IMR-90 (cell line): ENCODE measurements at regions not wholly inside any gene's neighbourhood (a gene's known extent, or its start where the extent isn't known, plus 50 kb on each side); places are given as distances from the start of the nearest gene placed in this dataset.

Source experiments
- ATAC-seq: fragments of 200-7000 bp; cut with Tn5 transposase; 2 replicates; pipeline ENCODE4 v1.9.1; 2020; ENCODE audit warnings: low read depth, mild to moderate bottlenecking, moderate library complexity
- BruUV-seq: library from RNA; stranded (reverse); fragments of 400-500 nt; replicated peaks from 2 replicates; lab custom pipeline; 2021; lab: Mats Ljungman, UMichigan
- CTCF ChIA-PET: fragments of 300-600 bp; formaldehyde crosslinking; extraction: SDS; loops from one replicate; lab custom pipeline; 2021; ENCODE audit warnings: antibody characterized with exemption; lab: Yijun Ruan, JAX
- POLR2A ChIA-PET: fragments of 300-600 bp; sonication (Branson Sonifier 250); formaldehyde crosslinking; loops from one replicate; lab custom pipeline; 2022; ENCODE audit warnings: antibody characterized with exemption; ENCODE audit not compliant: unreplicated experiment; lab: Charles Lee
- DNase-seq: peaks from one replicate; pipeline ENCODE4 v3.0.0; 2013
- H2AFZ ChIP-seq: replicated peaks from 2 replicates; pipeline ENCODE3; 2013; ENCODE audit warnings: low read length, mild to moderate bottlenecking; ENCODE audit not compliant: poor library complexity
- H2AK5ac ChIP-seq: 2 replicates; pipeline ENCODE4 v1.6.1; 2013; ENCODE audit warnings: low read depth, low read length, inconsistent platforms
- H2AK9ac ChIP-seq: replicated peaks from 2 replicates; pipeline ENCODE3; 2013; ENCODE audit warnings: mild to moderate bottlenecking, low read depth, low read length, moderate library complexity; ENCODE audit not compliant: poor library complexity
- H2BK120ac ChIP-seq: 2 replicates; pipeline ENCODE4 v1.6.1; 2013; ENCODE audit warnings: low read depth, low read length, inconsistent platforms
- H2BK15ac ChIP-seq: 3 replicates; pipeline ENCODE4 v1.6.1; 2013; ENCODE audit warnings: low read depth, low read length, inconsistent platforms
- H2BK20ac ChIP-seq: 2 replicates; pipeline ENCODE4 v1.6.1; 2013; ENCODE audit warnings: low read depth, mild to moderate bottlenecking, inconsistent platforms, low read length, moderate library complexity
- H2BK5ac ChIP-seq: 2 replicates; pipeline ENCODE4 v1.6.1; 2013; ENCODE audit warnings: mild to moderate bottlenecking, low read depth, low read length, inconsistent platforms; ENCODE audit not compliant: poor library complexity, severe bottlenecking
- H3K14ac ChIP-seq: replicated peaks from 2 replicates; pipeline ENCODE4 v1.6.1; 2013; ENCODE audit warnings: low read depth, low read length, inconsistent platforms
- H3K18ac ChIP-seq: 2 replicates; pipeline ENCODE4 v1.6.1; 2013; ENCODE audit warnings: low read depth, low read length, control low read depth
- H3K23ac ChIP-seq: 2 replicates; pipeline ENCODE4 v1.6.1; 2013; ENCODE audit warnings: low read depth, low read length, inconsistent platforms
- H3K27ac ChIP-seq: 2 replicates; pipeline ENCODE4 v1.5.1; 2013; ENCODE audit warnings: mild to moderate bottlenecking, control low read depth, low read length; ENCODE audit not compliant: insufficient read depth
- H3K27me3 ChIP-seq: 2 replicates; pipeline ENCODE4 v1.6.1; 2013; ENCODE audit warnings: low read length; ENCODE audit not compliant: control insufficient read depth, insufficient read depth
- H3K36me3 ChIP-seq: 2 replicates; pipeline ENCODE4 v1.6.1; 2013; ENCODE audit warnings: low read length, mixed read lengths; ENCODE audit not compliant: control insufficient read depth, insufficient read depth
- H3K4ac ChIP-seq: 2 replicates; pipeline ENCODE4 v1.6.1; 2013; ENCODE audit warnings: low read depth, low read length, inconsistent platforms
- H3K4me1 ChIP-seq: 2 replicates; pipeline ENCODE4 v1.6.1; 2013; ENCODE audit warnings: low read length, mixed read lengths; ENCODE audit not compliant: control insufficient read depth, insufficient read depth
- H3K4me2 ChIP-seq: 2 replicates; pipeline ENCODE4 v1.6.1; 2013; ENCODE audit warnings: low read depth, mild to moderate bottlenecking, control low read depth, low read length, moderate library complexity
- H3K4me3 ChIP-seq: 2 replicates; pipeline ENCODE4 v1.5.1; 2013; ENCODE audit warnings: low read depth, mild to moderate bottlenecking, control low read depth, low read length, moderate library complexity; ENCODE audit not compliant: insufficient read depth
- H3K56ac ChIP-seq: 2 replicates; pipeline ENCODE4 v1.6.1; 2013; ENCODE audit warnings: low read length, inconsistent platforms; ENCODE audit not compliant: insufficient read depth; ENCODE audit errors: extremely low read depth
- H3K79me1 ChIP-seq, 2 experiments: 2 replicates each; pipeline ENCODE4 v1.6.1; 2013; ENCODE audit warnings: low read length in 2 of 2, inconsistent platforms in 1 of 2, low read depth in 1 of 2
- H3K9ac ChIP-seq: 2 replicates; pipeline ENCODE4 v1.6.1; 2013; ENCODE audit warnings: low read depth, low read length, control low read depth
- H3K9me1 ChIP-seq: 2 replicates; pipeline ENCODE4 v1.6.1; 2013; ENCODE audit warnings: low read length, inconsistent platforms; ENCODE audit not compliant: insufficient read depth
- H3K9me3 ChIP-seq: 2 replicates; pipeline ENCODE4 v1.6.1; 2013; ENCODE audit warnings: low read length; ENCODE audit not compliant: control insufficient read depth, insufficient read depth
- H4K20me1 ChIP-seq: 2 replicates; pipeline ENCODE4 v1.6.1; 2013; ENCODE audit warnings: low read length, inconsistent platforms; ENCODE audit not compliant: insufficient read depth
- H4K5ac ChIP-seq: 2 replicates; pipeline ENCODE4 v1.6.1; 2013; ENCODE audit warnings: mild to moderate bottlenecking, low read depth, low read length, control low read depth
- H4K8ac ChIP-seq, 2 experiments: 2 replicates each; pipeline ENCODE4 v1.6.1; 2013; ENCODE audit warnings: low read depth in 2 of 2, low read length in 2 of 2, control low read depth in 1 of 2, inconsistent platforms in 1 of 2
- H4K91ac ChIP-seq: 2 replicates; pipeline ENCODE4 v1.6.1; 2013; ENCODE audit warnings: low read depth, low read length, inconsistent platforms; ENCODE audit not compliant: insufficient read depth
- FOS ChIP-seq: fragments of 150-350 bp; IDR thresholded peaks from 2 replicates; pipeline ENCODE4 v1.6.1; 2016; ENCODE audit warnings: low read depth, low read length
- MAZ ChIP-seq: IDR thresholded peaks from 2 replicates; pipeline ENCODE4 v1.6.1; 2012; ENCODE audit warnings: low read depth, mild to moderate bottlenecking, low read length, improper control_type of control experiment, moderate library complexity, borderline replicate concordance
- NFE2L2 ChIP-seq: fragments of 150-350 bp; IDR thresholded peaks from 2 replicates; pipeline ENCODE4 v1.6.1; 2016; ENCODE audit warnings: low read depth, mild to moderate bottlenecking, low read length
- POLR2A ChIP-seq: IDR thresholded peaks from 2 replicates; pipeline ENCODE4 v1.6.1; 2012; ENCODE audit warnings: mild to moderate bottlenecking, low read depth, low read length
- RFX5 ChIP-seq: IDR thresholded peaks from 2 replicates; pipeline ENCODE4 v1.8.0; 2012; ENCODE audit warnings: low read depth, mild to moderate bottlenecking, low read length, moderate library complexity
- WGBS, 2 experiments: methylation state at CpG; one replicate each; pipeline versions ENCODE4 v1.1.5 to v1.1.7; 2013; ENCODE audit warnings: missing lambda C conversion rate in 2 of 2; ENCODE audit not compliant: insufficient read length in 1 of 2; ENCODE audit errors: extremely low coverage in 2 of 2; 5-methylcytosine and 5-hydroxymethylcytosine counted together
- dilution Hi-C: fragments of 300-500 bp; cut with HindIII; formaldehyde crosslinking; loops from one replicate; pipeline ENCODE4 v1.14.3; 2018; ENCODE audit warnings: low sequenced_read_pairs; ENCODE audit not compliant: unreplicated experiment
- in situ Hi-C: fragments of 300-500 bp; cut with MboI; formaldehyde crosslinking; loops from 3 replicates; pipeline ENCODE4 v1.14.3; 2019; ENCODE audit warnings: low sequenced_read_pairs, inconsistent platforms, mixed read lengths
- intact Hi-C: fragments of 100-400 bp; cut with micrococcal nuclease; formaldehyde crosslinking; loops from 2 replicates; pipeline ENCODE4 v1.10.0; 2022
- TF ChIP-seq, protein P1 (sequence below): fragments of 150-350 bp; IDR thresholded peaks from 2 replicates; pipeline ENCODE4 v1.6.1; 2016; ENCODE audit warnings: low read depth, mild to moderate bottlenecking, low read length, moderate library complexity, borderline replicate concordance
- TF ChIP-seq, protein P2 (sequence below): fragments of 150-350 bp; IDR thresholded peaks from 2 replicates; pipeline ENCODE4 v1.6.1; 2017; ENCODE audit warnings: mild to moderate bottlenecking, antibody characterized with exemption, low read length, low read depth

DNA sequence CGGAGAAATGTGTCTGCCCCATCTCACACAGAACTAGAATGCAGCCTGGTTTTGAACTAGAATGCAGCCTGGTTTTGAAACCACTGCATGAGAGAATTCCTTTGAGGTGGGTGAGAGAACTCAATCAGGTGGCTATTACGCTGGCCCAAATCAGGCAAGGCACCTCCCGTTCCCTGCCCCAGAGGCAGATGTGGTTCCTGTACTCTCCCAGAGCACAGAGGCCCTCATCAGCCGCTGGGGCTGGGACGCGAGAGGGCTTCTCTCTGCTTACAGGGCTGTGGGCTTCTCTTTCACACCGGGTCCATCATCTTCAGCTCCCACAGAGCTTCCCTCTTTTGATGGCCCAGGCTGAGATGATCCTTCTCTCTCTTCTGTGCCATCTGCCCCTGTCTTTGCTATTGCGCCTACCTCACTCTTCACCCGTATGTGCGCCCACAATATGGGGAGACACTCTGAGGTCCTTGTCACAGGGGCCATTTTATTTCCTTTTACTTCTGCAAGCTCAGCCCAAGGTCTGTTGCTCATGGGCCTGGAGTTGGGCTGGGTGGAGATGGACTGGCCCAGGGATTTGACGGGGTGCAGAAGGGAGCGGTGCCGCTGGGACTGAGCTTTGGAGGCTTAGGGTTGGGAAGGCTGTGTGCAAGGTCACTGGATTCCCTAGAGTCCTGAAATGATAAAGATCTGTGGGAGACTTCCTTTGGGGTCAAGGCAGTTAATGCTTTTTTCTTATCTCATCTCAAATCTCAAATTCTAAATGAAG, 84.4 kb upstream of the HS6ST1 start:
- no peak overlapping the region for H4K91ac ChIP-seq
- no peak overlapping the region for H3K27ac ChIP-seq

More for the DNA sequence above, 84.4 kb upstream of the HS6ST1 start:
- H3K14ac ChIP-seq: no peak overlapping the region
- no peaks in the 10 kb centered on the region for H3K36me3 ChIP-seq
- BruUV-seq: no TSS peak
- H3K56ac ChIP-seq: no peak overlapping the region
- no peak overlapping the region for H3K4me3 ChIP-seq
- no peak overlapping the region for H2BK20ac ChIP-seq
- H2BK5ac ChIP-seq: no peak overlapping the region
- no peaks in the 10 kb centered on the region for H4K20me1 ChIP-seq
- H3K4me2 ChIP-seq: no peak overlapping the region
- H3K23ac ChIP-seq: no peak overlapping the region
- DNase-seq (no peak), ATAC-seq (no peak)
- no peaks in the 10 kb centered on the region for H3K27me3 ChIP-seq
- no peak overlapping the region for H3K18ac ChIP-seq
- H3K79me1 ChIP-seq: no peaks in the 10 kb centered on the region
- no peak overlapping the region for H2BK15ac ChIP-seq
- no peak overlapping the region for H2AK9ac ChIP-seq
- H3K9me3 ChIP-seq: no peaks in the 10 kb centered on the region
- no peak overlapping the region for H4K5ac ChIP-seq
- ChIA-PET POLR2A (no interaction called here), CTCF (no interaction called here)
- no peak overlapping the region; the same call in 1 of the 2 replicates for H3K4ac ChIP-seq
- no peak overlapping the region for H3K9ac ChIP-seq
- H4K8ac ChIP-seq: no peak overlapping the region
- no peak overlapping the region for H2AFZ ChIP-seq
- H2BK120ac ChIP-seq: no peak overlapping the region; the same call in 1 of the 2 replicates
- no peak overlapping the region for H2AK5ac ChIP-seq
- in situ Hi-C loops (no loop called here), dilution Hi-C loops (no loop called here), intact Hi-C loops (no loop called here)
- H3K9me1 ChIP-seq: no peaks in the 10 kb centered on the region
- WGBS, 2 experiments: 100% methylated on average over 1 of the region's 13 CpGs; no CpG with 5 or more reads in 1 of the 2 experiments
- H3K4me1 ChIP-seq: no peaks in the 10 kb centered on the region; the same call in 1 of the 2 replicates
- TF ChIP-seq POLR2A (no peak), RFX5 (no peak), NFE2L2 (no peak), FOS (no peak), MAZ (no peak)
- TF ChIP-seq, protein P1, sequence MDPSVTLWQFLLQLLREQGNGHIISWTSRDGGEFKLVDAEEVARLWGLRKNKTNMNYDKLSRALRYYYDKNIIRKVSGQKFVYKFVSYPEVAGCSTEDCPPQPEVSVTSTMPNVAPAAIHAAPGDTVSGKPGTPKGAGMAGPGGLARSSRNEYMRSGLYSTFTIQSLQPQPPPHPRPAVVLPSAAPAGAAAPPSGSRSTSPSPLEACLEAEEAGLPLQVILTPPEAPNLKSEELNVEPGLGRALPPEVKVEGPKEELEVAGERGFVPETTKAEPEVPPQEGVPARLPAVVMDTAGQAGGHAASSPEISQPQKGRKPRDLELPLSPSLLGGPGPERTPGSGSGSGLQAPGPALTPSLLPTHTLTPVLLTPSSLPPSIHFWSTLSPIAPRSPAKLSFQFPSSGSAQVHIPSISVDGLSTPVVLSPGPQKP: no peak
- TF ChIP-seq, protein P2, sequence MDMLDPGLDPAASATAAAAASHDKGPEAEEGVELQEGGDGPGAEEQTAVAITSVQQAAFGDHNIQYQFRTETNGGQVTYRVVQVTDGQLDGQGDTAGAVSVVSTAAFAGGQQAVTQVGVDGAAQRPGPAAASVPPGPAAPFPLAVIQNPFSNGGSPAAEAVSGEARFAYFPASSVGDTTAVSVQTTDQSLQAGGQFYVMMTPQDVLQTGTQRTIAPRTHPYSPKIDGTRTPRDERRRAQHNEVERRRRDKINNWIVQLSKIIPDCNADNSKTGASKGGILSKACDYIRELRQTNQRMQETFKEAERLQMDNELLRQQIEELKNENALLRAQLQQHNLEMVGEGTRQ: no peak
